Naive B cell (primary cell): ENCODE measurements at regions not wholly inside any gene's neighbourhood (a gene's known extent, or its start where the extent isn't known, plus 50 kb on each side); places are given as distances from the start of the nearest gene placed in this dataset.

Experiments
- ATAC-seq, 2 donors: fragments of 150-1000 bp; cut with Tn5 transposase; 2 replicates each; pipeline ENCODE4 v1.10.0; 2021; ENCODE audit warnings: low read depth in 2 of 2, mild to moderate bottlenecking in 2 of 2, moderate library complexity in 2 of 2
- DNase-seq: peaks from one replicate; pipeline ENCODE4 v3.0.0; 2022
- H3K27ac Mint-ChIP-seq, 6 donors: one replicate each; pipeline ENCODE4 v1.8.0; 2020 to 2022; ENCODE audit warnings: mild to moderate bottlenecking in 6 of 6, mixed read lengths in 6 of 6, moderate library complexity in 5 of 6, inconsistent platforms in 2 of 6
- H3K27me3 Mint-ChIP-seq, 3 donors: one replicate each; pipeline ENCODE4 v1.8.0; 2021 to 2022; ENCODE audit warnings: mixed read lengths in 3 of 3, mild to moderate bottlenecking in 1 of 3
- H3K36me3 Mint-ChIP-seq, 2 donors: one replicate each; pipeline ENCODE4 v1.8.0; 2020 to 2022; ENCODE audit warnings: mixed read lengths in 2 of 2, inconsistent platforms in 1 of 2, mild to moderate bottlenecking in 1 of 2
- H3K4me1 Mint-ChIP-seq, 3 donors: one replicate each; pipeline ENCODE4 v1.8.0; 2020 to 2022; ENCODE audit warnings: mixed read lengths in 3 of 3, inconsistent platforms in 1 of 3, mild to moderate bottlenecking in 1 of 3, moderate library complexity in 1 of 3
- H3K4me3 Mint-ChIP-seq, 8 donors: one replicate each; pipeline ENCODE4 v1.8.0; 2020 to 2022; ENCODE audit warnings: mild to moderate bottlenecking in 8 of 8, mixed read lengths in 8 of 8, moderate library complexity in 8 of 8, inconsistent platforms in 2 of 8
- H3K9me3 Mint-ChIP-seq, 7 donors: one replicate each; pipeline ENCODE4 v1.8.0; 2020 to 2022; ENCODE audit warnings: mixed read lengths in 7 of 7, mild to moderate bottlenecking in 5 of 7, inconsistent platforms in 2 of 7, moderate library complexity in 1 of 7

- H3K36me3 Mint-ChIP-seq: no peaks in the 10 kb centered on the region
- H3K27me3 Mint-ChIP-seq: peaks cover 0 to 4% (median 0%) of the 10 kb centered on the region in 3 donors
- H3K4me3 Mint-ChIP-seq: no peak overlapping the region
- H3K4me1 Mint-ChIP-seq: peaks cover 0 to 5% (median 2%) of the 10 kb centered on the region in 3 donors
- H3K9me3 Mint-ChIP-seq: peaks cover 0 to 3% (median 0%) of the 10 kb centered on the region in 7 donors
- no peak overlapping the region for H3K27ac Mint-ChIP-seq
- ATAC-seq: no peak
- DNase-seq: no peak
Observed at GRCh38 chr12:103177639-103178255, 220.3 kb downstream of the ASCL1 start.

DNA sequence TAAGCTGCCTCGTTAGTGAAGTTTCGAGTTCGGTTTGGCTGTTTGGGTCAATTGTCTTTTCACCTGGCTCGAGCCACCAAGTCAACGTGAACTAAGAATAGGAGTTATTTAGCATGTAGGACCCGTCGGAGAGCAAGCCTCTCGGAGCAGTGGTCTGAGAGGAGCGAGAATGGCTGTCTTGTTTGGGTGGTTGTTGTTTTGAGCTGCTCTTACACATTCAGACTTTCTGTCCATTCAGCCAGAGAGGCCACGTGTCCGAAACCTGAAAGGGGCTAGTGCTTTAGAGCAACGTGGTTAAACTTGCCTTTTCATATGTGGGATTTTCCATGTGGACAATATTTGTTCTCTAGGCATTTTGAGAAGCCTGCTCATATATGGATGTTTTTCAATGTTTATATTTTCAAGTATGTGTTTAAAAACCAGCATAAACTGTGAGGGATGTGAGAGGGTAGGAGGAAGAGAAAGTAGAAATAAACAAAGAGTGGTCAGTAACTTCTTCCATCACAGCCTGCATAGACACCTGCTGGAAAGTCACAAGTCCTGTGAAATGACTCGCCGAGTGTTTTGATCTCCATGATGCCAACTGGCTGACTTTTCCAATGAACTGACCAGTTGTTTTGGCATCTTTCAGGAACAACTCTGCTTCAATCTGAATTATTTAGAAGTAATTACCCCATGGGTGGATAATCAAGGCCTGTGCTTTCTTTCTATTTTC, 221.0 kb downstream of the ASCL1 start:
- Mint-ChIP-seq H3K4me1 (peaks cover 0 to 5% (median 2%) of the 10 kb centered on the region in 3 donors), H3K9me3 (peaks cover 0 to 2% (median 0%) of the 10 kb centered on the region in 7 donors), H3K27me3 (peaks cover 0 to 4% (median 0%) of the 10 kb centered on the region in 3 donors), H3K36me3 (no peaks in the 10 kb centered on the region), H3K27ac (no peak overlapping the region), H3K4me3 (no peak overlapping the region)
- DNase-seq (no peak), ATAC-seq (no peak)

DNA sequence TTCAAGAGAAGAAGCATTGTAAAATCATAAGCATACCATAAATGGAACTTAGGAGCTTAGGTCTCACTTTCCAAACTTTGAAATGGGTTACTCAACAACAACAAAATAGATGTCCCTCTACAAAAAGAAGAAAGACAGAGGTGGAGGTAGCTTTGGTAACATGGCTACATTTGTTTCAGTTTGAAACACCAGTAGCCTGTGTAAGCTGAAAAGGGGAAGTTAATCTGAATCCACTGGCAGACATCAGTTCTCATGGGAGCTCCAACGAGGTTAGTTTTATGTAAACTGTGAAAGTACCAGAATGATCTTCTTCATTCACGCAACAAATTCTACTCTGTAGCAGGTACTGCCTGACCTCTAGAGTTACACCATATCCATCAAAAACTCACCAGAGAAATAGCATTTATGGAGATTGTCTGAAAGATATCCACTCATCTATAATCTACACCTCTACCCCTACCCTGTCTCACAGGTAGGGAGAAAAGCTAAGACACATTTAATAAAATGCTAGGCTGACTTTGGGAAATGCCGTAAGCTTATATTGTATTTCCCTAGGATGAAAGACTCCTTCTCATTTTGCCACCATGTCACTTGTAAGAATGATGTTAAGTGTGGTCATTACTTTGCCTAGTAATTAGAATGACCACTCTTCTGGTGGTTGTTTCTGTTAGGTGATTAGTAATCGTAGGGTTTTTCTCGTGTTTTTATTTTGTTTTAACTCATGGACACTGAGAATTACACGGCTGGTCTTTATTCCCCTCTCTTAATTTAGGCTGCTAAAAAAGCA, 224.1 kb downstream of the ASCL1 start:
- Mint-ChIP-seq H3K4me3 (no peak overlapping the region), H3K9me3 (peaks cover 0 to 4% (median 0%) of the 10 kb centered on the region in 7 donors), H3K4me1 (peaks cover 0 to 5% (median 2%) of the 10 kb centered on the region in 3 donors), H3K36me3 (no peaks in the 10 kb centered on the region), H3K27ac (no peak overlapping the region), H3K27me3 (peaks cover 0 to 7% (median 0%) of the 10 kb centered on the region in 3 donors)
- peak; percentile 79 to 91 for ATAC-seq
- DNase-seq: peak; percentile 1

GRCh38 chr12:103182299-103182698, 224.8 kb downstream of the ASCL1 start:
- H3K4me3 Mint-ChIP-seq: no peak overlapping the region

GRCh38 chr12:103196467-103196866, 239.0 kb downstream of the ASCL1 start:
- ATAC-seq: no peak
- Mint-ChIP-seq H3K27me3 (no peaks in the 10 kb centered on the region), H3K4me1 (no peaks in the 10 kb centered on the region), H3K9me3 (peaks cover 5 to 72% (median 27%) of the 10 kb centered on the region in 7 donors), H3K36me3 (peaks cover 5 to 8% of the 10 kb centered on the region in 2 donors), H3K4me3 (no peak overlapping the region), H3K27ac (no peak overlapping the region)
- DNase-seq: no peak

More at GRCh38 chr12:103182299-103182698, 224.8 kb downstream of the ASCL1 start:
- Mint-ChIP-seq H3K4me1 (peaks cover 0 to 5% (median 2%) of the 10 kb centered on the region in 3 donors), H3K27me3 (peaks cover 0 to 7% (median 0%) of the 10 kb centered on the region in 3 donors), H3K36me3 (no peaks in the 10 kb centered on the region), H3K27ac (no peak overlapping the region), H3K9me3 (peaks cover 0 to 4% (median 0%) of the 10 kb centered on the region in 7 donors)
- no peak for ATAC-seq
- no peak for DNase-seq

DNA sequence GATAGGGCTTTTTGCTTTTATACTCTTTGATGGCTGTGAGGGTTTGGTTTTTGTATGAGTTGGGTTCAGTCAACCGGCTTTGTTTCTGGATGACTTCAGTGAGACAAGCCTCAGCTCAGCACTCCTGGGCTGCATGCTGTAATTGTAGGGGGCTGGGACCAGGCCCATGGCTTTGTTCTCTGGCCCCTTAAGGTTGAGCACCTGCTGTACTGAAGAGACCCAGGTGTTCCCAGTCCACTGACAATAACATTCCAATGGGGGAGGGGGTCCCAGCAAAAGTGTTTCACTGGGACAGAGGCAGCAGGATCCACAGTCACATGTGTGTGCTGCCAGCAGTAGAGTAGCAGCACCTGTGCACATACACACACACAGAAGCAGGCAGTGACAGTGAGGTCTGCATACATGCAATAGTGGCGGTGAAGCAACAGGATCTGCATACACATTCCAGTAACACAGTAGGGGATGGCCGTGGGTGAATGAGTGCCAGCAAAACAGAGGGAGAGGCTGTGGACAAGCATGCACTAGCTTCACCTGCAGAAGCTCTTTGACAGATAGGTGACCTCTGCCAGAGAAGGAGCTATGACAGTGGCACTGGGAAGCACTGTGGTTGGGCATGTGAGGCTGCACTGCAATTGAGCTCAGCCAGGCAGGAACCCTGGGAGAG, 240.4 kb downstream of the ASCL1 start:
- ATAC-seq (no peak), DNase-seq (no peak)
- no peak overlapping the region for H3K4me3 Mint-ChIP-seq
- no peak overlapping the region for H3K27ac Mint-ChIP-seq
- H3K4me1 Mint-ChIP-seq: no peaks in the 10 kb centered on the region
- H3K36me3 Mint-ChIP-seq: peaks cover 5 to 8% of the 10 kb centered on the region in 2 donors
- H3K9me3 Mint-ChIP-seq: peaks cover 5 to 59% (median 21%) of the 10 kb centered on the region in 7 donors
- no peaks in the 10 kb centered on the region for H3K27me3 Mint-ChIP-seq

- ATAC-seq: no peak
- H3K27ac Mint-ChIP-seq: no peak overlapping the region
- no peak for DNase-seq
- H3K4me1 Mint-ChIP-seq: no peaks in the 10 kb centered on the region
- H3K4me3 Mint-ChIP-seq: no peak overlapping the region
- peaks cover 6 to 8% of the 10 kb centered on the region in 2 donors for H3K36me3 Mint-ChIP-seq
- peaks cover 5 to 53% (median 19%) of the 10 kb centered on the region in 7 donors for H3K9me3 Mint-ChIP-seq
- H3K27me3 Mint-ChIP-seq: no peaks in the 10 kb centered on the region
Observed at GRCh38 chr12:103198499-103198898, 241.0 kb downstream of the ASCL1 start.

GRCh38 chr12:103205906-103206305, 248.4 kb downstream of the ASCL1 start:
- Mint-ChIP-seq H3K27me3 (peaks cover 0 to 5% (median 3%) of the 10 kb centered on the region in 3 donors), H3K27ac (no peak overlapping the region), H3K4me1 (no peaks in the 10 kb centered on the region), H3K9me3 (peaks cover 0 to 22% (median 9%) of the 10 kb centered on the region in 7 donors), H3K36me3 (peaks cover 7 to 8% of the 10 kb centered on the region in 2 donors), H3K4me3 (no peak overlapping the region)
- DNase-seq (no peak), ATAC-seq (no peak)

- Mint-ChIP-seq H3K4me3 (no peak overlapping the region), H3K36me3 (peaks cover 7 to 8% of the 10 kb centered on the region in 2 donors), H3K4me1 (no peaks in the 10 kb centered on the region), H3K27ac (no peak overlapping the region), H3K9me3 (peaks cover 0 to 22% (median 9%) of the 10 kb centered on the region in 7 donors), H3K27me3 (peaks cover 0 to 8% (median 3%) of the 10 kb centered on the region in 3 donors)
- ATAC-seq (no peak), DNase-seq (no peak)
Observed at GRCh38 chr12:103207936-103208335, 250.5 kb downstream of the ASCL1 start.

- Mint-ChIP-seq H3K4me1 (peaks cover 0 to 5% (median 5%) of the 10 kb centered on the region in 3 donors), H3K4me3 (no peak overlapping the region), H3K9me3 (peaks cover 0 to 2% (median 0%) of the 10 kb centered on the region in 7 donors), H3K36me3 (peaks cover 0 to 8% of the 10 kb centered on the region in 2 donors), H3K27me3 (no peaks in the 10 kb centered on the region), H3K27ac (no peak overlapping the region)
- DNase-seq (no peak), ATAC-seq (no peak)
Observed at GRCh38 chr12:103241184-103241583, 254.6 kb downstream of the C12orf42 start.

DNA sequence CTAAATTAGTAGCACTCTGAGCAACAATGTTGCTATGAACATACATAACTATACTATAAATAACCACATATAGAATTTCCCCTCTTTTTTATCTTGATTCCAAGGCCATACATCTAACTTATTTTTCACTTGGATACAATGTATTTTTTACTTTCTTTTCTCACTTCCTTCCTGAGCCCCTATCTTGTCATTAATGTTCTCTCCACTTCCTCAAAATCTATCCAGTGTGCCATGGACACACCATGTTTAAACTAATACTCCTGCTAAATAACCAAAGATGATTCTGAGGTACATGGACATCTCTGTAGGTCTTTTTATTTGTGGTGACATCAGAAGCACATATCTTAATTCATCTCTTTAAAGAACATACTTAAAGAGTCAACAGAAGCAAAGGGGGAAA, 251.2 kb downstream of the C12orf42 start:
- DNase-seq (no peak), ATAC-seq (no peak)
- Mint-ChIP-seq H3K4me3 (no peak overlapping the region), H3K9me3 (peaks cover 0 to 2% (median 0%) of the 10 kb centered on the region in 7 donors), H3K27ac (peak overlapping the region in 1 of 6 donors; percentile 8), H3K4me1 (peaks cover 0 to 5% (median 5%) of the 10 kb centered on the region in 3 donors), H3K27me3 (no peaks in the 10 kb centered on the region), H3K36me3 (peaks cover 4 to 8% of the 10 kb centered on the region in 2 donors)

- Mint-ChIP-seq H3K27ac (peak overlapping the region in 1 of 6 donors; percentile 1), H3K36me3 (peaks cover 4 to 12% of the 10 kb centered on the region in 2 donors), H3K4me3 (no peak overlapping the region), H3K27me3 (no peaks in the 10 kb centered on the region), H3K9me3 (peaks cover 0 to 5% (median 4%) of the 10 kb centered on the region in 7 donors), H3K4me1 (peaks cover 0 to 5% (median 5%) of the 10 kb centered on the region in 3 donors)
- DNase-seq (no peak), ATAC-seq (no peak)
Observed at GRCh38 chr12:103247531-103247930, 248.2 kb downstream of the C12orf42 start.

DNA sequence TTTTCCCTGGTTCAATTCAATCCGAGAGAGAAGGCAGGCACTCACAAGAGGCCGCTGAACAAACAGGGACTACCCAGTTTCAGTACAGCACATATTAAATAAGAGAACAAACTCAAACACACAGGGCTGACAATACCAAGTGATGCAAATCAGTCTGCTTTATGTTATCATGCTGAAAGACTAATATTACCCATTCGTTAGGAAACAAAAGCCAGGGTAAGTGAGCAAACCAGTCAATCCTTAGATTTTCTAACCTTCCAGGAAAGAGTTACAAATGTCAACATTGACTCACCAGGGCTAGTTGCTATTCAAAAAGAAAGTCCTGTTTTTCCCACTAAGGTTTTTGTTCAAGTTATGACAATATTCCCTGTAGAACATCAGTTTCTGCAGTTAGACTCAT, 246.2 kb downstream of the C12orf42 start:
- ATAC-seq: no peak
- no peak for DNase-seq
- H3K4me3 Mint-ChIP-seq: no peak overlapping the region
- peaks cover 0 to 4% (median 0%) of the 10 kb centered on the region in 3 donors for H3K27me3 Mint-ChIP-seq
- no peak overlapping the region for H3K27ac Mint-ChIP-seq
- H3K9me3 Mint-ChIP-seq: peaks cover 0 to 17% (median 8%) of the 10 kb centered on the region in 7 donors
- peaks cover 0 to 3% (median 3%) of the 10 kb centered on the region in 3 donors for H3K4me1 Mint-ChIP-seq
- peaks cover 4 to 10% of the 10 kb centered on the region in 2 donors for H3K36me3 Mint-ChIP-seq
